Central memory CD4-positive, alpha-beta T cell (primary cell): ENCODE measurements at regions not wholly inside any gene's neighbourhood (a gene's known extent, or its start where the extent isn't known, plus 50 kb on each side); places are given as distances from the start of the nearest gene placed in this dataset.
A peak's percentile ranks its signal among the peaks of the same experiment; 100 is the strongest.
"Not testable (repeated sequence)": the region's sequence is repeated elsewhere in the genome, so short reads cannot be mapped to it uniquely, and the experiment has no call there.

ENCODE experiments used
- DNase-seq: peaks from one replicate; pipeline ENCODE4 v3.0.0; 2022

- DNase-seq = no peak
Observed at GRCh38 chr15:70576696-70577095, 186.7 kb downstream of the UACA start.

DNA sequence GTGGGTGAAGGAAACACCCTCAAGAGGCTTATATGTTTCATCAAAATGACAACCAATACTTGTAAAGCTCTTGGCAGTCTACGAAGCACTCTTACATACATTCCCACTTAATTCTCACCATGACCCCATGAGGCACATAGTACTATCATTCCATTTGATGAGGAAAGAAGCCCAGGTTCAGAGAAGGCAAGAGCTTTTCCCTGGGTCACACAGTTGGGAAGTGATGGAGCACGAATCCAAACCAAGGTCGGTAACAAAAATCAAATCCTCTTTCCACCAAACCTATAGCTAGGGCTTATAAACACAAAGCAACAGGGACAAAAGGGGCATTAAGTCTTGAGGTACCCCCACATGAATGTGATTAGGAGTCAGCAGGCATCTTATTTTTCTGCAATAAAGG is 187.1 kb downstream of the UACA start:
- DNase-seq = no peak

DNA sequence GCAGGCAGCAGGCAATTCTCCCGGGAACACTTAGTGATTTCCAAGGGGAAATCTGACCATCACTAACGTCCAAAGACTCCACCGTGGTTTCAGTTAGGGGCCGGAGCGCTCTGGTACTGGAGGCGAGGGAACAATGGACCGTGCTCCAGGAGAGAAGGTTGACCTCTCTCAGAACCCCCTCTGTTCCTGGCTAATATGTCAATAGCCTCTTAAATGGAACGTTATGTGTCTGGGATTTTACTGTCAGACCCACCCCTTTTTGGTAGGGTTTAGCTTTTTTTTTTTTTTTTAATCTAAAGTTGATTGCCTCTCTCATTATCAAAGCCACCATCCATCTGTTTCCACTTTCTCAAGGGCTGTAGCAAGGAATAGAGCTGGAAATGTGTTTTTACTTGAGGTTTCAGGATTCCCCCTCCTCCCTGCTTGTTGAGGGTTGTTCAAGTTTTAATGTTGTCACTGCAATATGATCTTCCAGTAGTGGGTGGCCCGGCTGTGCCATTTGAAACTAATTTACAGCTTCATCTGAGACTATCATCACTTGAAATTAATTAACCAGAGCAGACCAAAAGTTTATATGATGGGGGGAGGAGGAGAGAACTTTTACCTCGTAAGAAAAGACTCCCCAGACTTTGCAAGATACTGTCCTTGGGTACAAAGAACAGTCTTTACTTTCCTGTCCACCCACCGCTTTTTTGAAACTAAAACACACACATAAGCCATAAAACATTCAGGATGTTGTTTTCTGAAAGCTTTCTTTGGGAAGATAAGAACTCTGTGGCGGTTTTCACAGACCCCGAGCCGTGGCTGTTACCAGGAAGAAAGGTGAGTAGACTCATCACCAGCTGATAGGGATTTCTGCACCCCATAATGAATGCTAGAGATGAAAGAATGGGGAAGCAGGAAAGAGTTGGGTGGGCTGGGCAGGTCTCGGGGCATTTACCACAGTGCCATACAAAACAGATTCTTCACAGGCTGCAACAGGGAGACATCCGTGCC is 187.8 kb downstream of the UACA start:
- DNase-seq = no peak

DNA sequence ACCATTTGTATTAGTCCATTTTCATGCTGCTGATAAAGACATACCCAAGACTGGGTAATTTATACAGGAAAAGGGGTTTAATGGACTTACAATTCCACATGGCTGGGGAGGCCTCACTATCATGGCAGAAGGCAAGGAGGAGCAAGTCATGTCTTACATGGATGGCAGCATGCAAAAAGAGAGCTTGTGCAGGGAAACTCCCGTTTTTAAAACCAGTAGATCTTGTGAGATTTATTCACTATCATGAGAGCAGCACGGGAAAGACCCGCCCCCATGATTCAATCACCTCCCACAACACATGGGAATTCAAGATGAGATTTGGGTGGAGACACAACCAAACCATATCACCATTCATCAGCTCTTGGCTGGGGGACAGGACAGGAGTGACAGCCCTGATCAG is 189.0 kb downstream of the UACA start:
- DNase-seq = not testable (repeated sequence)

- no peak for DNase-seq
Observed at GRCh38 chr15:70573121-70573850, 190.1 kb downstream of the UACA start.

GRCh38 chr15:70569714-70570231 is 193.6 kb downstream of the UACA start:
- no peak for DNase-seq

GRCh38 chr15:70569091-70569713 is 194.2 kb downstream of the UACA start:
- DNase-seq = no peak

DNA sequence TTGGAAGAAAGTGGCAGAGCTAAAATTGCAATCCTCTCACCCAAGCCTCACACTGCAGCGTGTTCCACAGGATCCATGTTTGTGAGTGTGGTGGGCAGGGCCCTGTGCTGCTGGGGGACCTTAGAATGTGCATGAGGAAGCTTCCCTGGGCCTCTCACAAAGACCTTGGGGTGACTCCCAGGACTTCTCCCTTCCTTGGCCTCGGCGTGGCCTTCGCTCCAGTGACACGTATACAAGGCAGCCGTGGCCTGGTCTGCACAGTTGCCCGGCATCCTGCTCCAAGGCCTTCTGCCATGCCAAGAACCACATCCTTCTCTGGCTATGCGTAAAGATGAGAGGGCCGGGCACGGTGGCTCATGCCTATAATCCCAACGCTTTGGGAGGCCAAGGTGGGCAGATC is 196.4 kb downstream of the UACA start:
- DNase-seq = no peak

DNA sequence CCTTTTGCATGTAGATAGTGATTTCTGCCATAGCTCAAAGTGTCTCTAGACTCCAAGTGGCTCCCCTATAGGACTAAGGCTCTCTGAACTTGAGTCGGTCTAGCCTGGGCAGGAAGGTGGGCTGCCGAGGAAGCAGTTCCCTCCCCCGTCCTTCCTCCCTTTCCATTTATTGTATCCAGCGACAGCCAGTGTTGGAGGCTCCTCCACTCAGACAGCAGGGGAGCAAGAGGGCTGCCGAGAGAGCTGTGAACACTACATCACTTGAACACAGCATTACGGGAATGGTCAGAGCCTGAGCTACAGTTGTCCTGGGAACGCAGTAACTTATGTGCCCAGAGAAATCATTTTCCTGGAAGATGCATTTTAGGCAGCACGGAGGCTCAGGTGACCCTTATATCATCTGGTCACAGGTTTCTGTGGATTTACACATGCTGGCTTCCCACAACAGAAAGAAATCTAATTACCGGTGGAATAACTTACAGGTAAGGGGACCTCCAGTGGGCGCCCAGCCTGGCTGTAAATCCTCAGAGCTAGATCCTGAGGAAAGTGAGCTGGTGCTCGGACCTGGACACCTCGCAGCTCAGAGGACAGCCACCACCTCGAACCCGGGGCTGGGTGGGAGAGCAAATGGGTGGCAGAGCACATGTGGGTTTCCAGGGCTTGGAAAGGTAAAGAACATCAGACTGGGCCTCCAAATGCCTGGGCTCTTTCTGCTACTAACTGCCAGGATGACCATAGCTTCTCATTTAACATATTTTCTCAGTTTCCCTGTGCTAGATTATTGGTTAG is 197.1 kb downstream of the UACA start:
- DNase-seq = no peak

- no peak for DNase-seq
Observed at GRCh38 chr15:70563561-70564095, 199.7 kb downstream of the UACA start.

DNA sequence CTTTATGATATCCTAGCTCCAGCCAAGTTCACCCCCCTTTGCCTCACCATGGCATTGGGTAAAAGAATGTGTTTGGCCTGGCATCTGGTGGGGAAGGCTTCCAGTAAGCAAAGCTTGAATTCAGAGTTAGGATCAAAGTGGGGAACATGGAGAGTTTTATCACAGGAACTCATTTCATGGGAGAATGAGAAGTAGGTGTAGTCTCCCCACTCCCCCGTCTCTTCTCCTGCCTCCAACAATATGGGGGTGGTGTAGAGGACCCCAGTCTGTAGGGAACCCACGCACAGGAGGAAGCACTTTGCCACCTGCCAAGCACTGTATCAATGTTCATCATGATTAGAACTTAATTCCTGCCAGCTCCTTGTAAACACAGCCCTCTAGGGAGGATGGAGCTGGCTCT is 200.5 kb downstream of the UACA start:
- no peak for DNase-seq

GRCh38 chr15:70561885-70562284 is 201.5 kb downstream of the UACA start:
- DNase-seq = no peak

DNA sequence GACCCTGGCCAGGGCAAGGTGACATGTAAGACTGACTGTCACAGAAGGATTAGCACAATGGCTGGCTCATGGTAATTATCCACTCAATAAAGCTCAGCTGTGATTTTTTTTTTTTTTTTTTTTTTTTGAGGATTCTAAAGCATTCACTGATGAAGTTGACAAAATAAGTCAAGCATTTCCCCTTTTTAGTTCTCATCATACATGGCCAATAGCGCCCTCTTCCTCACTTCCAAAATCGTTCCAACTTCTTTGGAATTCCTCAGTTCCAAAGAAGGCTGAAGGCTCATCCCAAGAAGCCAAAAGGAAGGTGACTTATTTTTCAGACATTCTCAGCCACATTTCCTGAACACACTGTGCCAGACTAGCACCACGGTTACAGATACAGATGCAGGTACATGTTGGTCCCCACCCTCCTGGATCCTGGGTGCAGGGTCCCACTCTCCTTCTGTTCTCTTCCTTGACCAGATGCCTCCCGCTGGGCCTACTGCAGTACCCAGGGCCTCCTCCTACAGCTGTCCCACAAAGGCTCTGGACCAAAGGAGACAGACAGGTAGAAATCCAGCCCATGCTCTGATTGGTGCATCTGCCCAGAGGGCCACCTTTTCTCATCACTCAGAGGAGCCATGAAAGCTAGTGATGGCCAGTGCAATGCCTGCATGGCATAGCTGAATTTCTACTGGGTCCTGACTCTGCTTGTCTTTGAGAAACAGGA is 202.6 kb downstream of the UACA start:
- no peak for DNase-seq

GRCh38 chr15:70559265-70560239 is 203.8 kb downstream of the UACA start:
- DNase-seq = peak; percentile 74

DNA sequence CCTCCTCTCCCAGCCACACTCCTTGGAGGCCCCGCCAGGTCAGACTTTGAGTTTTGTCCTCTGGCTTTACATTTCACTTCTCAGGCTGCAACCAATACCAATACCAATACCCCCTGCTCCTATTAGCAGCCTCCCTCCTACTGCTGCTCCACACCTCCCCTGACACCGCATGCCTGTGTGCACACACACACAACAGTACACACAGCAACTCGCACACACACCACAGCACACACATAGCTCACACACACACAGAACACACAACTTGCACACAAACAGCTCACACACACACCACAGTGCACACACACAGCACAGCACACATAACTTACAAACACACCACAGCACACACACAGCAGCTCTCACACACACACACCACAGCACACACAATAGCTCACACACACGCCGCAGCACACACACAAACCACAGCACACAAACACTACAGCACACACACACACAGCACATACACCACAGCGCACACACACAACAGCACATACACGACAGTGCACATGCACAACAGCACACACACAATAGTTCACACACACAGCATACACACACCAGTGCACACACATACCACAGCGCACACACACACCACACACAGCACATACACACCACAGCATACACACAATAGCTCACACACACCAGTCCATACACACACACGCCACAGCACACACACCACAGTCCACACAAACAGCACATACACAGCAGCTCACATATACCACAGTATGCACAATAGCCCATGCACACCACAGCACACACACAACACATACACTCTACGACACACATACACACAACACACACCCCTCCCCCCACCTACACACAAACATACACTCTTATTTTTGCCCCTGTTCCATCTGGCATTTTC is 204.7 kb downstream of the UACA start:
- DNase-seq = no peak

- no peak for DNase-seq
Observed at GRCh38 chr15:70557521-70558258, 205.7 kb downstream of the UACA start.

DNA sequence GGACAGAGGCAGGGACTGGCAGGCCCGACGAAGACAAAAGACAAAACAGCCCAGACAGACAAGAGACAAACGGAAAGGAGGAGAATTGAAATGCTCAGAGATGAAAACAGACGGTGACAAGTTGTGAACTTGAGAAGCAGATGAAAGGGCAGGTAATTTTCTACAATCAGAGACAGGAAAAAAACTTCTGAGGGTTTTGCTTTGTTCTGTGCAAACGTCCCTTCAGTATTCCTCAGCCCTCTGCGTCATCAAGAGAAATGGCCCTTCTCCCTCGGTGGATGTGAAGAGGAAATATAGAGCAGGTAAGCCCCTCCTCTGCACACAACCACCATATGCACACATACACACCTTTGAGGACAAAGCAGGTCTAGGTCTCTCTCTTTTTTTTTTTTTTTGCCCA is 206.6 kb downstream of the UACA start:
- DNase-seq = no peak

DNA sequence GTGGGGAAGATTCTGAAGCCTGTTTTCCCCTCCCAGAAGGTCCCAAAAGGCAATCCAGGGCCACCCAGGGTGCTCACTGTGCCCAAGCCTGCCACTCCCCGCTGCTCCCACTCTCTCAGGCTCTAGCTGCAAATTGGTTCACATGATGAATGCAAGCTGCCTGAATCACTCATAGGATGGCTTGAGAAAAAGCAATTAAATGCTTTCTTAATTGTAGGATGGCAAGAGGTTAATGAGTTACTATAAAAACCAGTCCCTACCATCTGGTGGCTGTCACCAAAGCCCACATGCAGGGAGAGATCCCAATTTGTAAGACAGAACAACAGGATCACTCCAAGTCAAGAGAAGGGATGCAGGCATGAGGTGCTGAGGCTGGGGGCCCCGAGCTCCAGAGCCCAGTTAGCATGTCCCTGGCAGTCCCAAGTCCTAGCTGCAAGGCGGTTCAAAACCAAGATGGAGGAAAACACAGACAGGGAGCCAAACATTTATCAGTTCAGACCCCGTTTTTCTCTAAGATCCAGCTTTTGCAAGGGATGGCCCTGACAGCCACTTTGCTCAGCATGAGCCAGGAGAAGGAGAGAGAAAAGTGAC is 207.1 kb downstream of the UACA start:
- DNase-seq = no peak
